ENCODE measurements at regions not wholly inside any gene's neighbourhood (a gene's known extent, or its start where the extent isn't known, plus 50 kb on each side); places are given as distances from the start of the nearest gene placed in this dataset.
"Not testable (repeated sequence)": the region's sequence is repeated elsewhere in the genome, so short reads cannot be mapped to it uniquely, and the experiment has no call there.

DNA sequence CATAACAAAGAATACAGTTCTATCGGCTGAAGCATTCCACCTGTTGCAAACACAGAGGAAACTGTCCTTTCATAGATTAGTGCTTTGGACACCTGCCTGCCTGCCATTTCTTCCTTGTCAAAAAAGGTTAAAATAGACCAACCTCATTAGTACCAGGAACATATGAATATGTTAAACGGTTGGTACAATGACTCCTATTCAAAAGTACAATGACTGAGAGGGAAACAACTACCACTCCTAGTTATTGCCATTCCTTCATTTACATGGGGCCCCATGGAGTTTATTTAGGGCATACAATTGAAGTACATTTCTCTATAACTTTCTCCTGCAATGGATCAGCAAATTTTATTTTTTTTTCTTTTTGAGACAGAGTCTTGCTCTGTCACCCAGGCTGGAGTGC lies 77.4 kb upstream of the PIP5K1B start:
- intact Hi-C loops (cut with micrococcal nuclease), result no loop called here
- DNase-seq, result no peak
- no peaks in the 10 kb centered on the region for H3K9me3 Mint-ChIP-seq
- no peak overlapping the region for H3K4me3 Mint-ChIP-seq
- H3K27ac Mint-ChIP-seq, result no peak overlapping the region
- no peaks in the 10 kb centered on the region for H3K4me1 Mint-ChIP-seq
- no peaks in the 10 kb centered on the region for H3K36me3 Mint-ChIP-seq (ENCODE audit: low read depth)
- no peaks in the 10 kb centered on the region for H3K27me3 Mint-ChIP-seq

DNA sequence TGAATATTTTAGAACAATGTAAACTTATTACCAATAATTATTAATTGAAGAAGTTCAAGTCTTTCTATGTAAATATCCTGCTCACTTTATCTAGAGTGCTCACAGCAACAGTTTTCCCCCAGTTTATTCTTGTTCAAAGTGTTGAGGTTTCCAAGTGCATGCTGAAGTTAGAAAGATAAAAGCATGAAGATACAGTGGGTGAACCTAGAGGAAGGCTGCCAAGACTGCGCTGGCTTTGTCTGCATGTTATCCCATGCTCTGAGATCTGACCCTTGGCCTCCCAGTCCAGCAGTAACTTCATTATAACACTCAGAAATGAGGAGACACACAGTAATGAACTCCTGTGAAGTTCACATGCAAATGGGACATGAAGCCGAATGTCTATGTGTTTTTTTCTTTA lies 76.0 kb upstream of the PIP5K1B start:
- Mint-ChIP-seq H3K4me3 (no peak overlapping the region), H3K9me3 (no peaks in the 10 kb centered on the region), H3K36me3 (ENCODE audit: low read depth) (no peaks in the 10 kb centered on the region), H3K27ac (no peak overlapping the region), H3K27me3 (no peaks in the 10 kb centered on the region), H3K4me1 (no peaks in the 10 kb centered on the region)
- no peak for DNase-seq
- intact Hi-C loops (cut with micrococcal nuclease), result no loop called here

- H3K36me3 Mint-ChIP-seq (ENCODE audit: low read depth), result no peaks in the 10 kb centered on the region
- H3K27me3 Mint-ChIP-seq, result no peaks in the 10 kb centered on the region
- H3K27ac Mint-ChIP-seq, result no peak overlapping the region
- H3K4me3 Mint-ChIP-seq, result no peak overlapping the region
- no peak for DNase-seq
- no peaks in the 10 kb centered on the region for H3K4me1 Mint-ChIP-seq
- no peaks in the 10 kb centered on the region for H3K9me3 Mint-ChIP-seq
- intact Hi-C loops (cut with micrococcal nuclease), result no loop called here
Measured at GRCh38 chr9:68631811-68632210, 73.2 kb upstream of the PIP5K1B start.

DNA sequence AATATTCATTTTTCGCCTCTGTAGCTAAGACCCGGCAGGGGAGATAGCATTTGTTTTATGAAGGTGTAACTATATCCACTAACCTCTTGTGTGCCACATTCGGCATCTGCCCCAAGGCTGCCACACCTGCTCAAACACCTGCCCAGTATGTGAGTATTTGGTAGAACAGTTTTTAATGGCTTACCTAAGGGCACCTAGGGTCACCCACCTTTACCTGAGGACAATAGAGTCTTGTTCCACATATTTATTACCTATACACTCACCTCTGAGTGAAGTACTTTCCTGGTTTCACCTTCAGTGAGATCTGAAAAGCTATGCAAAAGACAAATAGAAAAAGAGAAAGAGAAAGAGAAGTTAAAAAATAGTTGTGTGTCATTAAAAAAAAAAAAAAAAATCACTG lies 68.0 kb upstream of the PIP5K1B start:
- H3K36me3 Mint-ChIP-seq (ENCODE audit: low read depth), result no peaks in the 10 kb centered on the region

DNA sequence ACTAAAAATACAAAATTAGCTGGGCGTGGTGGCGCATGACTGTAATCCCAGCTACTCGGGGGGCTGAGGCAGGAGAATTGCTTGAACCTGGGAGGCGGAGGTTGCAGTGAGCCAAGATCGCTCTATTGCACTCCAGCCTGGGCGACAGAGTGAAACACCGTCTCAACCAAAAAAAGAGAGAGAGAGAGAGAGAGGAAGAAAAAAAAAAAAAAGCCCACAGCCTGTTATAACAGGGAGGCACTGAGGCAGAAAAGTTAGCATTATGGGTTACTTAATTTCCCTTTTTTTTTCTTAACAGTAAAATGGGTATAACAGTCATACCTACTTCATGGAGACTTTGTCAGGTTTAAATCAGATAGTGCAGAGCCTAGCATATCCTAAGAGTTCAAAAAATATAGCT lies 65.8 kb upstream of the PIP5K1B start:
- H3K27me3 Mint-ChIP-seq; intact Hi-C loops (cut with micrococcal nuclease); H3K9me3 Mint-ChIP-seq; H3K4me1 Mint-ChIP-seq; DNase-seq; H3K36me3 Mint-ChIP-seq (ENCODE audit: low read depth); H3K4me3 Mint-ChIP-seq: not testable (repeated sequence)
- H3K27ac Mint-ChIP-seq, result peak overlapping the region; percentile 82

More for the DNA sequence above, 68.0 kb upstream of the PIP5K1B start:
- no peak for DNase-seq
- Mint-ChIP-seq H3K9me3 (no peaks in the 10 kb centered on the region), H3K4me1 (peaks cover 6% of the 10 kb centered on the region), H3K27ac (no peak overlapping the region), H3K4me3 (no peak overlapping the region), H3K27me3 (no peaks in the 10 kb centered on the region)
- intact Hi-C loops (cut with micrococcal nuclease), result no loop called here

DNA sequence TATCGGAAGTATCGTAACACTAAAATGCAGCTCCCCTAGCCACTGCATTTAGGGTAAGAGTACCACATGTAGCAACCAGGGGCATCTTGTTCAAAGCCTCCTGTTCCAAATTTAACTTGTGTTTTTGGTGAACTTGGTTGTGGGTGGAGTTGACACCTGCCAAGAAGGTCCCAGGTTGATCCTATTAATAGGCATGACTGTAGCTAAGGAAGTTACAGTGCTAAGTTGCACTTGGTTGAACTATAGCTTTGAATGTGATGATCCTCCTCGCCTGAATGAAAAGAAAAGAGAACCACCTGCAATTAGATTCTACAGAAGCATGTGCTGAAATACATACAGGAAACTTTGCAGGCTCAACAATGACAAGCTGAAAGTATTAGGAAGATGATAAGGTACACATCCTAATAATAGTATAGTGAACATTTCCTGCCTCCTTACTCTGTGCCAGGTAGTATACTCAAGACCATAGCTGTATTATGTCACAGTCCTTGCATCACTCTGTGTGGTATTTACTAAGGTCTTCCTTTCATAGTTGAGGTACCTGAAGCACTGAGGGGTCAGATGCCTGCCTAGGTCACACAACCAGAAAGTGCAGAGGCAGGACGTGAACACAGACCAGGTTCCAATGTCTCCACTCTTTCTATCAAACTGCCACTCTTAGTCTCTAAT lies 64.5 kb upstream of the PIP5K1B start:
- H3K9me3 Mint-ChIP-seq, result peaks cover 5% of the 10 kb centered on the region
- no peak for DNase-seq
- H3K36me3 Mint-ChIP-seq (ENCODE audit: low read depth), result no peaks in the 10 kb centered on the region
- H3K4me1 Mint-ChIP-seq, result peaks cover 14% of the 10 kb centered on the region
- intact Hi-C loops (cut with micrococcal nuclease), result loop anchor here (1.0 kb wide), 1 partner anchor 13 kb away; no protein-coding TSS in a partner anchor
- H3K27me3 Mint-ChIP-seq, result no peaks in the 10 kb centered on the region
- peak overlapping the region; percentile 82 for H3K27ac Mint-ChIP-seq
- no peak overlapping the region for H3K4me3 Mint-ChIP-seq

DNA sequence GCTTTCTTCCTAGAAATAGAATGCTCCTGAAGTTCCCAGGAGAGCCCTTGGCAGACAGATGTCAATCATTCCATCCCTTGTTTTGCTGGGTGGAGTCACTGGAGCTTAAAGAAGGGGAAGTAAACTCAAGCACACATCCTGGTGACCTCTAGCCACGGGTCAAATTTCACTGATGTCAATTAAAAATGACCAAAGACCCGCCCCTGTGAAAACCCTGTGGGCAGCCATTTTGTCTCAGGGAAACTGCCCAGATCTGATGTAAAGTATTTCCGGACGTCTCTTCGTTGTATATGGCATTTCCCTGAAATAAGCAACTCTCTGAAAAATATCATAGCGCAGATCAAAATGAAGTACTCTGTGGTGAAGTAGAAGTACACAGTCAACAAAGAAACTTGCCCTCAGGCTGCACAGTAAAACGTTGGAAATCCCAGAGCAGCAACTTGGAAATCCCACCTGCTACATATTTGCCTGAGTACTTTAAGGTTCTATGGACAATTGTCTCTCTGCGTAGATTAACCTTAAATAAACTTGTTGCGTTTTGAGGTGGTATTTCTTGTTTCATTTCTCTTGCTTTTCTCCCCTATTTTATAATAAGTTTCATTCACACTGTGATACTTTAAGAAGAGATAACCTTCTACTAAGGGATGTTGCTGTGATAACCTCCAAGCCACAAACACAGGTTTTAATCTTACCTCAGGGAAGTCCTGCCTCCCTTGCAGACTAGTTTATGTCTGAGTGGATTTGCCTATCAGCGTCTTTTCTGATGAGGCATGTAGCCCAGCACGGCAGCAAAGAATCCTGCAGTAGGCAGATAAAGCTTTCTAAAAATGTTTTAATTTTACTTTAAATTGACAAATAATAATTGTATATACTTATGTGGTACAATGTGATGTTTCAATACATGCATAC lies 60.9 kb upstream of the PIP5K1B start:
- H3K27me3 Mint-ChIP-seq, result no peaks in the 10 kb centered on the region
- intact Hi-C loops (cut with micrococcal nuclease), result no loop called here
- H3K4me3 Mint-ChIP-seq, result no peak overlapping the region
- peak overlapping the region; percentile 69 for H3K27ac Mint-ChIP-seq
- H3K36me3 Mint-ChIP-seq (ENCODE audit: low read depth), result no peaks in the 10 kb centered on the region
- DNase-seq, result no peak
- peaks cover 20% of the 10 kb centered on the region for H3K4me1 Mint-ChIP-seq
- peaks cover 13% of the 10 kb centered on the region for H3K9me3 Mint-ChIP-seq

DNA sequence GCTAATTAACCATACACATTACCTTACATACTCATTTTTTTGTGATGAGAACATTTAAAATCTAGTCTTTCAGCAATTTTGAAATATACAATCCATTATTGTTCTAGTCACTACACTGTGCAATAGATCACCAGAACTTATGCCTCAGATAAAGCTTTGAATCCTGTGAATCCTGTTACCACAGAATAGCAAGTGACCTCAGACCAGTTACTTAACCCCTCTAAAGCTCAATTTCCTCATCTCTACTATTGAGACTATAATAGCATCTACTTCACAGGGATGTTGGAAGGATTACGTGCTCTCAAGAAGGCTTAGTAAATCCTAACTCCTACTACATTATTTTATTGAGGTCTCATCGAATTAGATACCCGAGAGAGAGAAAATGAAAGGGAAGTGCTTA lies 60.2 kb upstream of the PIP5K1B start:
- DNase-seq, result no peak
- Mint-ChIP-seq H3K27ac (no peak overlapping the region), H3K4me1 (peaks cover 20% of the 10 kb centered on the region), H3K36me3 (ENCODE audit: low read depth) (no peaks in the 10 kb centered on the region), H3K9me3 (peaks cover 13% of the 10 kb centered on the region), H3K27me3 (no peaks in the 10 kb centered on the region), H3K4me3 (no peak overlapping the region)
- intact Hi-C loops (cut with micrococcal nuclease), result no loop called here

GRCh38 chr9:68648164-68648563 lies 56.9 kb upstream of the PIP5K1B start:
- H3K27me3 Mint-ChIP-seq, result no peaks in the 10 kb centered on the region
- H3K27ac Mint-ChIP-seq, result peak overlapping the region; percentile 61
- peaks cover 43% of the 10 kb centered on the region for H3K4me1 Mint-ChIP-seq
- no peak overlapping the region for H3K4me3 Mint-ChIP-seq
- intact Hi-C loops (cut with micrococcal nuclease), result no loop called here
- peaks cover 4% of the 10 kb centered on the region for H3K36me3 Mint-ChIP-seq (ENCODE audit: low read depth)
- no peak for DNase-seq
- H3K9me3 Mint-ChIP-seq, result peaks cover 13% of the 10 kb centered on the region

DNA sequence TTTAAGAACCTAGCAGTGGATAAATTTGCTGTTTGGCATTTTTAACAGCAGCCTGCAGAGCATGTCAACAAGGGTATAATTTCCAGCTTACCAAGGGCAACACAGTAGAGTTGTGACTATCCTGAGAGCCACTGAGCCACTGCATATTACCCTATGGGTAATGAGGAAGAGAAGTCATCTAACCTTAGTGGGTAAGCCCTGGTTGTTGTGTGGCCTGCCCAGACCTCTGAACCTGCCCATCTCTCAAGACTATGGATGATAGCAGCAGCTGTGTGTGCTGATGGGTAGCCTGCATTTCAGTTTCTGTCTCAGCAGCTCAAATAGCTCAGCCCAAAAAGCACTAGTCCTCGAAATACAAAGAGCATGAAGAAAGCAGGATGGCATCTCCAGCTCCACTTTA lies 56.1 kb upstream of the PIP5K1B start:
- H3K4me1 Mint-ChIP-seq, result peaks cover 51% of the 10 kb centered on the region
- H3K36me3 Mint-ChIP-seq (ENCODE audit: low read depth), result peaks cover 4% of the 10 kb centered on the region
- peaks cover 13% of the 10 kb centered on the region for H3K9me3 Mint-ChIP-seq
- H3K27me3 Mint-ChIP-seq, result no peaks in the 10 kb centered on the region
- H3K27ac Mint-ChIP-seq, result peak overlapping the region; percentile 51
- no peak for DNase-seq
- intact Hi-C loops (cut with micrococcal nuclease), result no loop called here
- peak overlapping the region; percentile 31 for H3K4me3 Mint-ChIP-seq

GRCh38 chr9:68651280-68651893 lies 53.7 kb upstream of the PIP5K1B start:
- Mint-ChIP-seq H3K4me1 (peaks cover 47% of the 10 kb centered on the region), H3K27me3 (peaks cover 2% of the 10 kb centered on the region), H3K4me3 (peak overlapping the region; percentile 44), H3K27ac (peak overlapping the region; percentile 93), H3K9me3 (peaks cover 4% of the 10 kb centered on the region), H3K36me3 (ENCODE audit: low read depth) (peaks cover 6% of the 10 kb centered on the region)
- no peak for DNase-seq
- intact Hi-C loops (cut with micrococcal nuclease), result loop anchor here (5.0 kb wide), 2 partner anchors 49 to 1766 kb away; no protein-coding TSS in a partner anchor

GRCh38 chr9:68653141-68653595 lies 51.9 kb upstream of the PIP5K1B start:
- peaks cover 2% of the 10 kb centered on the region for H3K27me3 Mint-ChIP-seq
- intact Hi-C loops (cut with micrococcal nuclease), result loop anchor here (1.0 to 5.0 kb wide), 14 partner anchors 13 to 1764 kb away; partner anchors contain the start of gene TJP2
- peaks cover 6% of the 10 kb centered on the region for H3K36me3 Mint-ChIP-seq (ENCODE audit: low read depth)
- H3K4me1 Mint-ChIP-seq, result peaks cover 47% of the 10 kb centered on the region
- peak overlapping the region; percentile 93 for H3K27ac Mint-ChIP-seq
- peak; percentile 77 for DNase-seq
- peak overlapping the region; percentile 72 for H3K4me3 Mint-ChIP-seq
- H3K9me3 Mint-ChIP-seq, result peaks cover 4% of the 10 kb centered on the region

- peak overlapping the region; percentile 28 for H3K4me3 Mint-ChIP-seq
- H3K27ac Mint-ChIP-seq, result peak overlapping the region; percentile 93
- peaks cover 6% of the 10 kb centered on the region for H3K36me3 Mint-ChIP-seq (ENCODE audit: low read depth)
- intact Hi-C loops (cut with micrococcal nuclease), result loop anchor here (5.0 kb wide), 2 partner anchors 52 to 1763 kb away; no protein-coding TSS in a partner anchor
- peaks cover 5% of the 10 kb centered on the region for H3K27me3 Mint-ChIP-seq
- DNase-seq, result no peak
- peaks cover 8% of the 10 kb centered on the region for H3K9me3 Mint-ChIP-seq
- H3K4me1 Mint-ChIP-seq, result peaks cover 44% of the 10 kb centered on the region
Measured at GRCh38 chr9:68654075-68654474, 51.0 kb upstream of the PIP5K1B start.
